GM23248 (cell line): ENCODE measurements at regions not wholly inside any gene's neighbourhood (a gene's known extent, or its start where the extent isn't known, plus 50 kb on each side); places are given as distances from the start of the nearest gene placed in this dataset.
A peak's percentile ranks its signal among the peaks of the same experiment; 100 is the strongest.

ENCODE experiments used
- DNase-seq: peaks from one replicate; pipeline ENCODE4 v3.0.0-alpha.2; 2015
- H2AFZ ChIP-seq: fragments of 200-600 bp; sonication (generic); 2 replicates; pipeline ENCODE4 v1.6.1; 2016; ENCODE audit warnings: antibody characterized with exemption
- H3F3A ChIP-seq: fragments of 200-600 bp; sonication (generic); 2 replicates; pipeline ENCODE4 v1.6.1; 2016; ENCODE audit warnings: mild to moderate bottlenecking, antibody characterized with exemption, mixed run types; ENCODE audit not compliant: insufficient read depth
- H3K27ac ChIP-seq: fragments of 200-600 bp; sonication (generic); 2 replicates; pipeline ENCODE4 v1.5.1; 2016; ENCODE audit warnings: mild to moderate bottlenecking
- H3K27me3 ChIP-seq: fragments of 200-600 bp; sonication (generic); replicated peaks from 2 replicates; pipeline ENCODE4 v1.6.1; 2016; ENCODE audit warnings: mild to moderate bottlenecking; ENCODE audit not compliant: insufficient read depth
- H3K36me3 ChIP-seq: fragments of 200-600 bp; sonication (generic); 2 replicates; pipeline ENCODE4 v1.6.1; 2016; ENCODE audit warnings: low read depth, mild to moderate bottlenecking
- H3K4me1 ChIP-seq: fragments of 200-600 bp; sonication (generic); 2 replicates; pipeline ENCODE4 v1.6.1; 2016; ENCODE audit warnings: mild to moderate bottlenecking; ENCODE audit not compliant: insufficient read depth
- H3K4me2 ChIP-seq: fragments of 200-600 bp; sonication (generic); one replicate; pipeline ENCODE4 v1.6.1; 2016; ENCODE audit warnings: mild to moderate bottlenecking; ENCODE audit not compliant: unreplicated experiment
- H3K4me3 ChIP-seq: fragments of 200-600 bp; sonication (generic); 2 replicates; pipeline ENCODE4 v1.5.1; 2016; ENCODE audit warnings: mild to moderate bottlenecking
- H3K79me2 ChIP-seq: fragments of 200-600 bp; sonication (generic); 2 replicates; pipeline ENCODE4 v1.6.1; 2016; ENCODE audit warnings: mild to moderate bottlenecking; ENCODE audit not compliant: insufficient read depth
- H3K9ac ChIP-seq: fragments of 200-600 bp; sonication (generic); 2 replicates; pipeline ENCODE4 v1.6.1; 2016; ENCODE audit warnings: mild to moderate bottlenecking
- H3K9me2 ChIP-seq: fragments of 200-600 bp; sonication (generic); 2 replicates; pipeline ENCODE4 v1.6.1; 2016; ENCODE audit warnings: mixed run types, mild to moderate bottlenecking, moderate library complexity; ENCODE audit not compliant: insufficient read depth
- H3K9me3 ChIP-seq: fragments of 200-600 bp; sonication (generic); one replicate; pipeline ENCODE4 v1.6.1; 2017; ENCODE audit warnings: low read depth
- H4K20me1 ChIP-seq: fragments of 200-600 bp; sonication (generic); 2 replicates; pipeline ENCODE4 v1.6.0; 2016; ENCODE audit not compliant: insufficient read depth
- EZH2 ChIP-seq: fragments of 200-600 bp; sonication (generic); IDR thresholded peaks from 2 replicates; pipeline ENCODE4 v1.6.1; 2018; ENCODE audit warnings: antibody characterized with exemption, mild to moderate bottlenecking; ENCODE audit not compliant: insufficient read depth, poor library complexity, severe bottlenecking
- EZH2phosphoT487 ChIP-seq: fragments of 200-600 bp; sonication (generic); IDR thresholded peaks from 2 replicates; pipeline ENCODE4 v1.6.1; 2018; ENCODE audit warnings: antibody characterized with exemption, moderate library complexity, mild to moderate bottlenecking, low read depth; ENCODE audit not compliant: insufficient read depth
- WGBS, 2 experiments: methylation state at CpG; one replicate each; pipeline ENCODE4 v1.1.6; 2015 to 2017; ENCODE audit warnings: low lambda C conversion rate in 2 of 2, low coverage in 1 of 2; ENCODE audit errors: missing lambda C conversion rate in 2 of 2; 5-methylcytosine and 5-hydroxymethylcytosine counted together
- in situ Hi-C: fragments of 300-500 bp; cut with MboI; formaldehyde crosslinking; loops from 2 replicates; pipeline ENCODE4 v1.15.0; 2020

DNA sequence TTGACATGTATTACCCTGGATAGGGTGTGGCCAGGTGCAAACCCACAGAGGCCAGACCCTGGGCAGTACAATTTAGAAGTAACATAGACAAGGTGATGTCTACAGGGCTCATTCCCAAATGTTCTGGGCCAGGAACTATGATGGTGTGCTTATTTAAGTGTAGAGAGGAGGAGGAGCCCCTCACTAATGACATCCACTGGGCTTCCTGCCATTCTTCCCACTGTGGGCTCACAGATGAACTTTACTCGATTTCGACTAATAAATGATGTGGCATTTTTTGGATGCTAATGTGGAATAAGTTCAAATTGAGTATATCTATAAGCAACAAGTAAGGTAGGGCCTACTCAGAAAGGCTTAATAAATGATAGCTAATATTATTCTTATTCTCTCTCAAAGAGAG, 280.9 kb upstream of the BOD1L1 start:
- H2AFZ ChIP-seq: no peak overlapping the region
- no peak overlapping the region for H3K4me2 ChIP-seq
- no peak for DNase-seq
- H3K27me3 ChIP-seq: no peaks in the 10 kb centered on the region
- no peaks in the 10 kb centered on the region for H4K20me1 ChIP-seq
- TF ChIP-seq EZH2phosphoT487 (no peak), EZH2 (no peak)
- 94 to 98% methylated on average over 2 of the region's 2 CpGs for WGBS, 2 experiments
- H3K9ac ChIP-seq: no peak overlapping the region
- H3K4me3 ChIP-seq: no peak overlapping the region
- no peaks in the 10 kb centered on the region for H3K9me2 ChIP-seq
- peaks cover 41% of the 10 kb centered on the region for H3K4me1 ChIP-seq
- no peaks in the 10 kb centered on the region for H3K36me3 ChIP-seq
- H3F3A ChIP-seq: peaks cover 26% of the 10 kb centered on the region
- H3K79me2 ChIP-seq: no peaks in the 10 kb centered on the region
- H3K9me3 ChIP-seq: no peaks in the 10 kb centered on the region
- in situ Hi-C loops: no loop called here
- H3K27ac ChIP-seq: peak overlapping the region; percentile 75

DNA sequence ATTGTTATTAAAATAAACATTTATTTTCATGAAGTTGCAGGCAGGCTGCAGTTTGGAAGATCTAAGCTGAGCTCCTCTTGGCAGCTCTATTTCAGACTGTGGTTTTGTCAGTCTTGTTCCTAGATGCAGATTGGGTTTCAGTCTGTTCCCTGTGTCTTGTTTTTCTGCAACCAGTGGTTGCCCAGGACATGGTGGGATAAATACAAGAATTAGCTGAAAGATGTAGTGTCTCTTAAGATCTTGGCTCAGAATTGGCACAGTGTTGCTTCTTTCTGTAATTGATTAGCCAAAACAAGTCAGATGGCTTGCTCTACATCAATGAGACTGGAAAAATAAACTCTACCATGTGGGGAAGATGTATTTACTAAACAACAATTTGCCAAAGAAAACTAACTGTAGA, 283.0 kb upstream of the BOD1L1 start:
- Histone ChIP-seq H2AFZ (no peak overlapping the region), H3K79me2 (no peaks in the 10 kb centered on the region), H3K36me3 (no peaks in the 10 kb centered on the region), H3K9me2 (no peaks in the 10 kb centered on the region), H3F3A (peaks cover 26% of the 10 kb centered on the region), H3K9ac (no peak overlapping the region), H3K27me3 (no peaks in the 10 kb centered on the region), H3K4me1 (peaks cover 38% of the 10 kb centered on the region), H4K20me1 (no peaks in the 10 kb centered on the region), H3K27ac (no peak overlapping the region), H3K9me3 (no peaks in the 10 kb centered on the region), H3K4me2 (no peak overlapping the region), H3K4me3 (no peak overlapping the region)
- in situ Hi-C loops: no loop called here
- TF ChIP-seq EZH2 (no peak), EZH2phosphoT487 (no peak)
- DNase-seq: no peak

DNA sequence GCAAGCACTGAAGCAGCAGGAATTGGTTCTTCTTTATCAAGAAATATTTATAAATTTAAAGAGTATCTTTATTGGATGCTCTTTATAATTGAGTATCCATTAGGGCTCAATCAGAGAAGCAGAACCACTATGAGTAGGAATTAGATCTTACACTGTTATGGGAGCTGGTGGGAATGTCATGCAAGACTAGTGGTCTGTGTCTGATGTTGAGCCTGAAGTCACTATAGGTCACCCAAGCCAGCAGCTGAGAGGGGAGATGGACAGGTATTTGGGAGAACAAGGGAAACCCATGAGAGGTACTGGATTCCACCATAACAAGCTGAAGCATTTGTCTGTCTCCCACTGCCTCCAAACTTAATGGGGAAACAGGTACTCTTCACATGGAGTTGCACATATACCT, 283.7 kb upstream of the BOD1L1 start:
- Histone ChIP-seq H3K4me3 (no peak overlapping the region), H3K4me1 (peaks cover 35% of the 10 kb centered on the region), H3K9me3 (no peaks in the 10 kb centered on the region)

DNA sequence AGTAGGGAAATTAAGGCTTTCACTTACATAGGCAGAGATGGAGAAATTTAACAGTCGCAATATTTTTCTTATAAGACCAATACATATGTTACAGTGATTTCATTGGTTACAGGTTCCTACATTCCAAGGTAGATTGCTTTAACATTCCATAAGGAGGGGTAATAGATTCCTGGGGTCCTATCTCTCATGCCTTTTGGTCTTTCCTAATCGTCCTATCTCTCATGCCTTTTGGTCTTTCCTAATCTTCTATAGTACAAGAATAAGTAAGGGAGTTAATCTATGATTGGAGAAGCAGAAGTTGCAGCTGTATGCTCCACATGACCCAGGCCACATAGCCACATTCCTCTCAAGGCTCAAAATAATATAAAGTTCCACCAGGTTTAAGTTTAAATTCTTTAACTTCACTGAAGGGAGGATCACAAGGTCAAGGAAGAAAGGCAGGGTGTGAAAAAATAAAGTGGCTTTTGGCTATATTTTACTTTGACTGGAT, 285.0 kb upstream of the BOD1L1 start:
- Histone ChIP-seq H3K9me3 (no peaks in the 10 kb centered on the region), H3K9me2 (no peaks in the 10 kb centered on the region), H3K4me2 (peak overlapping the region; percentile 54), H3K9ac (no peak overlapping the region), H2AFZ (no peak overlapping the region), H3K27me3 (no peaks in the 10 kb centered on the region), H3K4me3 (no peak overlapping the region), H3K36me3 (no peaks in the 10 kb centered on the region), H3K27ac (no peak overlapping the region), H4K20me1 (no peaks in the 10 kb centered on the region), H3K79me2 (no peaks in the 10 kb centered on the region), H3F3A (peaks cover 27% of the 10 kb centered on the region), H3K4me1 (peaks cover 33% of the 10 kb centered on the region)
- 73 to 85% methylated on average over 2 of the region's 2 CpGs for WGBS, 2 experiments
- DNase-seq: no peak
- TF ChIP-seq EZH2: no peak
- no peak for TF ChIP-seq EZH2phosphoT487
- in situ Hi-C loops: no loop called here

More for the DNA sequence above, 283.7 kb upstream of the BOD1L1 start:
- no peak overlapping the region for H3K9ac ChIP-seq
- no peak overlapping the region for H3K4me2 ChIP-seq
- H3K9me2 ChIP-seq: no peaks in the 10 kb centered on the region
- H3K36me3 ChIP-seq: no peaks in the 10 kb centered on the region
- DNase-seq: no peak
- no peaks in the 10 kb centered on the region for H3K27me3 ChIP-seq
- H3K79me2 ChIP-seq: no peaks in the 10 kb centered on the region
- no peaks in the 10 kb centered on the region for H4K20me1 ChIP-seq
- no peak overlapping the region for H3K27ac ChIP-seq
- no peak for TF ChIP-seq EZH2phosphoT487
- TF ChIP-seq EZH2: no peak
- H3F3A ChIP-seq: peaks cover 24% of the 10 kb centered on the region
- H2AFZ ChIP-seq: no peak overlapping the region
- in situ Hi-C loops: no loop called here

DNA sequence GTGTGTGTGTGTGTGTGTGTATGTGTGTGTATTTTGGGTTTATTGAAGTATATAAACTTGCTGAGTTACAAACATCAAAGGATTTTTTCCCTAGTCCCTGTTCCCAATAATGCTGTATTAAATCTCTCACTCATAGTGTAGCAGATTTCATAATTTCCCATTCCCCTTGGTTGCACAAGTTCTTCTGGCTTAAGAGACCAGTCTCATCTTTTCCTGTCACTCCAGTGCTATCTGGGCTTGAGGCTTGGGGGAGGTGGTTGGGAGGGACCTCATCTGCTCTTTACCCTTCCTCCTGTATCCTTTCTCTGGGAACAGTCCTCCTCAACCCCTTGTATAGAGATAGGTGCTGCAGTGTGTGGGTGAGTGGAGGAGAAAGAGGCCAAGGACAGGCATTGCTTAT, 285.4 kb upstream of the BOD1L1 start:
- H3K4me1 ChIP-seq: peaks cover 33% of the 10 kb centered on the region

More for the DNA sequence above, 285.4 kb upstream of the BOD1L1 start:
- H3K9me2 ChIP-seq: no peaks in the 10 kb centered on the region
- no peaks in the 10 kb centered on the region for H3K9me3 ChIP-seq
- peaks cover 27% of the 10 kb centered on the region for H3F3A ChIP-seq
- no peaks in the 10 kb centered on the region for H3K79me2 ChIP-seq
- H4K20me1 ChIP-seq: no peaks in the 10 kb centered on the region
- H3K27me3 ChIP-seq: no peaks in the 10 kb centered on the region
- in situ Hi-C loops: no loop called here
- no peak for TF ChIP-seq EZH2
- no peak for TF ChIP-seq EZH2phosphoT487
- H3K9ac ChIP-seq: no peak overlapping the region
- peak overlapping the region; percentile 54 for H3K4me2 ChIP-seq
- H3K36me3 ChIP-seq: no peaks in the 10 kb centered on the region
- H3K4me3 ChIP-seq: no peak overlapping the region
- peak; percentile 67 for DNase-seq
- peak overlapping the region; percentile 15; the same call in 1 of the 2 replicates for H2AFZ ChIP-seq
- no peak overlapping the region for H3K27ac ChIP-seq
